Adipocyte (in vitro differentiated cells): ENCODE measurements at regions not wholly inside any gene's neighbourhood (a gene's known extent, or its start where the extent isn't known, plus 50 kb on each side); places are given as distances from the start of the nearest gene placed in this dataset.
"Not testable (repeated sequence)": the region's sequence is repeated elsewhere in the genome, so short reads cannot be mapped to it uniquely, and the experiment has no call there.

ENCODE experiments used
- DNase-seq: peaks from one replicate; pipeline ENCODE4 v3.0.0-alpha.2; 2015; ENCODE audit warnings: low read depth
- H3K27me3 ChIP-seq: replicated peaks from 2 replicates; pipeline ENCODE4 v1.7.0; 2013; ENCODE audit warnings: mild to moderate bottlenecking, low read length, moderate library complexity; ENCODE audit not compliant: control insufficient read depth, insufficient read depth
- H3K36me3 ChIP-seq: 2 replicates; pipeline ENCODE4 v1.7.0; 2013; ENCODE audit warnings: low read length, mild to moderate bottlenecking, moderate library complexity; ENCODE audit not compliant: control insufficient read depth, insufficient read depth, severe bottlenecking
- H3K4me1 ChIP-seq: 2 replicates; pipeline ENCODE4 v1.7.0; 2013; ENCODE audit warnings: mild to moderate bottlenecking, low read length, moderate library complexity; ENCODE audit not compliant: control insufficient read depth, insufficient read depth
- H3K4me3 ChIP-seq: 2 replicates; pipeline ENCODE4 v1.7.0; 2013; ENCODE audit warnings: mild to moderate bottlenecking, low read length, moderate library complexity
- H3K9ac ChIP-seq: 2 replicates; pipeline ENCODE4 v1.7.0; 2013; ENCODE audit warnings: mild to moderate bottlenecking, low read length, moderate library complexity
- H3K9me3 ChIP-seq: 2 replicates; pipeline ENCODE4 v1.7.0; 2013; ENCODE audit warnings: mild to moderate bottlenecking, low read length, moderate library complexity; ENCODE audit not compliant: control insufficient read depth

DNA sequence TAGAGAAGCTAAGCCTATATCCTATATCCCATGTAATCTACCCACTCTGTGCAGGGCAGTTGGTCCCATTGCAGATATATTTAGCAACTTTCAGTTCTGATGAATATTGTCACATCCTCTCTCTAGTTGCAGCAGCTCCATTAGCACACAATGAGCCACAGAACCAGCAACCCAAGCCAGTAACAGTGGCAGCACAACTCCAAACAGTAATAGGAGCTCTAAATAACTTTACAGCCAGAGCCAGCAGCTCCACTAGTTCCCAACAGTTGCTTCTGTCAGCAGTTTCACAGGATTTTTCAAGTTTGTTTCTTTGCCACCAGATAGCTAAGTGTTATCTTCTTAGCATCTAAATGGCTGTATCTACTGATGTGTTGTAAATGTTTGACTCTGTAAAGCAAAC is 490.8 kb downstream of the HTR1B start:
- Histone ChIP-seq H3K27me3 (no peaks in the 10 kb centered on the region), H3K36me3 (no peaks in the 10 kb centered on the region), H3K4me1 (no peaks in the 10 kb centered on the region), H3K9ac (no peak overlapping the region), H3K4me3 (no peak overlapping the region), H3K9me3 (no peaks in the 10 kb centered on the region)
- no peak for DNase-seq

DNA sequence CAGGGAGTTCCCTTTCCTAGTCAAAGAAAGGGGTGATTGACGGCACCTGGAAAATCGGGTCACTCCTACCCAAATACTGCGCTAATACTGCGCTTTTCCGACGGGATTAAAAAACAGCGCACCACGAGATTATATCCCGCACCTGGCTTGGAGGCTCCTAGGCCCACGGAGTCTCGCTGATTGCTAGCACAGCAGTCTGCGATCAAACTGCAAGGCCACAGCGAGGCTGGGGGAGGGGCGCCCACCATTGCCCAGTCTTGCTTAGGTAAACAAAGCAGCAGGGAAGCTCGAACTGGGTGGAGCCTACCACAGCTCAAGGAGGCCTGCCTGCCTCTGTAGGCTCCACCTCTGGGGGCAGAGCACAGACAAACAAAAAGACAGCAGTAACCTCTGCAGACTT is 504.1 kb downstream of the HTR1B start:
- H3K4me3 ChIP-seq, H3K9ac ChIP-seq, DNase-seq, H3K4me1 ChIP-seq, H3K27me3 ChIP-seq, H3K36me3 ChIP-seq, H3K9me3 ChIP-seq: not testable (repeated sequence)

DNA sequence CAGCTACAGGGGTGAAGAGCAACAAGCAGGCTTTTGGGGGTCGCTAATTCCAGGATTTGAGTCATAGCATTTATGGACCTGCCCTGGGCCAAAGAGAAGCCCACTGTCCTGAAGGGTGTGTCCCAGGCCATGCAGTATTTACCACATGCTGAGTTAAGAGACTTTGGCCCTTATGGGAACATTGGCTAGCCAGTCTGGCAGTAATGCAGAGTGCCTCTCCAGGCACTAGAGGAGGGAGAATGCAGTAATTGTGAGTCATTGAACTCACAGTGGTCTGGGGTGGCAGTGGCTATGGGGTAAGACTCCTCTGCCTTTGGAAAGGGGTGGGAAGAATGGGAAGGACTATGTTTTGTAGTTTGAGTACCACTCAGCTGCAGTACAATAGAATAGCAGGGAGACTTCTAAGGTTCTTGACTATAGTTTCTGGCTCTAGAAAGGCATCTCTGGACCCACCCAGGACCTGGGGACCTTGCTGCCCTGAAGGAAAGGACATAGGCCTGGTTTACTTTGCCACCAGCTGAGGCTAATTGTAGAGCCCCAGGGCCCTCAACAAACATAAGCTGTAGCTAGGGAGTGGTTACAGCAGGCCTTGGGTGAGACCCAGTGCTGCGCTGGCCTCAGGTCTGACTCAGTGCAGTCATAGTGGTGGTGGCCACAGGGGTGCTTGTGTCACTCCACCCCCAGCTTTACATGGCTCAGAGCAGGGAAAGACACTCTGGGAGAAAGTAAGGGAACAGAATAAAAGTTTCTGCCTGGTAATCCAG is 520.9 kb downstream of the HTR1B start:
- Histone ChIP-seq H3K9me3 (peaks cover 4% of the 10 kb centered on the region), H3K27me3 (no peaks in the 10 kb centered on the region)

DNA sequence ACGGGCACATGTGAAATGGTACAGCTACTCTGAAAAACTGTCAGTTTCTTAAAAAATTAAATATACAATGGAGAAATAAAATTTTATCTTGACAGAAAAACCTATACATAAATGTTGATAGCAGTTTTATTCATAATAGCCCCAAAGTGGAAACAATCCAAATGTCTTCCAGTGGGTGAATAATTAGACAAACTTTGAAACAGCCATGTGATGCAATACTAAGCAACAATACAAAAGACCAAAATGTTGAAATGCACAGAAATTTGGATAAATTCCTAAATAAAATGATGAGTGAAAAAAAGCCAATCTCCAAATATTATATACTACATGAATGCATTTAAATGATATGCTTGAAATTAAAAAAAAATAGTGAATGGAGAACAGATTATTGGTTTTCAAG is 523.1 kb downstream of the HTR1B start:
- no peaks in the 10 kb centered on the region for H3K27me3 ChIP-seq
- H3K4me3 ChIP-seq: no peak overlapping the region
- peak; percentile 65 for DNase-seq
- H3K4me1 ChIP-seq: peaks cover 4% of the 10 kb centered on the region
- H3K9me3 ChIP-seq: peaks cover 4% of the 10 kb centered on the region
- H3K9ac ChIP-seq: no peak overlapping the region
- no peaks in the 10 kb centered on the region for H3K36me3 ChIP-seq

More for the DNA sequence above, 520.9 kb downstream of the HTR1B start:
- no peak overlapping the region for H3K4me3 ChIP-seq
- H3K36me3 ChIP-seq: no peaks in the 10 kb centered on the region
- H3K9ac ChIP-seq: no peak overlapping the region
- peaks cover 4% of the 10 kb centered on the region for H3K4me1 ChIP-seq
- no peak for DNase-seq

DNA sequence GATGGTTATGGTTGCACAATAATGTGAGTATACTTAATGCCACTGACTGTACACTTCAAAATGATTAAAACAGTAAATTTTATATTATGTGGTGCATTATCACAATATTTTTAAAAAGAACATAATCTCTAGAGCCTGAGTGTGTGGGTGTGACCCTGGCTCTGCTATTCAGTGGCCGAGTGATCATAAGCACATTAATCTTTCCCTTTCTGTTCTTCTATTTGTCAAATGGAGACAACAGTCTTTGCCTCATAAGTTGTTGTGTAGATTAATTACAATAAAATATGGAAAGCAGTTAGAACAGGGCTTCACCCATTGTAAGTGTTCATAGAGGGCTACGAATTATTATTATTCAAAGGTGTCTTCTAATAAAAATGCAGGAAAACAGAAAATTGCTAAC is 548.6 kb downstream of the HTR1B start:
- Histone ChIP-seq H3K4me3 (no peak overlapping the region), H3K9ac (no peak overlapping the region)

DNA sequence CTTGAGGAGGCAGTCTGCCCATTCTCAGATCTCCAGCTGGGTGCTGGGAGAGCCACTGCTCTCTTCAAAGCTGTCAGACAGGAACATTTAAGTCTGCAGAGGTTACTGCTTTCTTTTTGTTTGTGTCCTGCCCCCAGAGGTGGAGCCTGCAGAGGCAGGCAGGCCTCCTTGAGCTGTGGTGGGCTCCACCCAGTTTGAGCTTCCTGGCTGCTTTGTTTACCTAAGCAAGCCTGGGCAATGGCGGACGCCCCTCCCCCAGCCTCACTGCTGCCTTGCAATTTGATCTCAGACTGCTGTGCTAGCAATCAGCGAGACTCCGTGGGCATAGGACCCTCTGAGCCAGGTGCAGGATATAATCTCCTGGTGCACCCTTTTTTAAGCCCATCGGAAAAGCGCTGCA is 557.8 kb downstream of the HTR1B start:
- not testable (repeated sequence) for H3K9ac ChIP-seq, DNase-seq, H3K27me3 ChIP-seq

More for the DNA sequence above, 548.6 kb downstream of the HTR1B start:
- H3K4me1 ChIP-seq: no peaks in the 10 kb centered on the region
- H3K9me3 ChIP-seq: no peaks in the 10 kb centered on the region
- no peaks in the 10 kb centered on the region for H3K36me3 ChIP-seq
- no peak for DNase-seq
- no peaks in the 10 kb centered on the region for H3K27me3 ChIP-seq

DNA sequence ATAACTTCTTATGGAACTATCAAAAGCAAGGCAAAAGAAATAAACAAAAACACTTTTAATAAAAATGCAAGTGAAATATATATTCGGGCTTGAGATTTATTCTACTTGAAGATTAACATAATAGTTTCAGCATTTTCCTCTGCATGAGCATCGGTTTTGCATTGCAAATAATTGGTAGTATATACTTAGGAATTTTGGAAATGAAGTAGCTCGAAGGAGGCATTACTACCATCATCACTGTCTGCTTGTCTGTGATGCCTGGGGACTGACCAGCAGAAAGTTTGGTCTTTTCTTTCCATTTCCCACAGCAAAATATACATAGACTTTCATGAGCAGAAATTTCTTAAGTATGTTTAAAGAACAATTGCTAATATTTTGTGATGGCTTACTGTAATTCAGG is 570.7 kb downstream of the HTR1B start:
- Histone ChIP-seq H3K27me3 (no peaks in the 10 kb centered on the region), H3K9me3 (peaks cover 5% of the 10 kb centered on the region), H3K36me3 (no peaks in the 10 kb centered on the region), H3K9ac (no peak overlapping the region), H3K4me3 (no peak overlapping the region), H3K4me1 (no peaks in the 10 kb centered on the region)
- no peak for DNase-seq

More for the DNA sequence above, 557.8 kb downstream of the HTR1B start:
- not testable (repeated sequence) for H3K4me1 ChIP-seq, H3K36me3 ChIP-seq, H3K9me3 ChIP-seq, H3K4me3 ChIP-seq

DNA sequence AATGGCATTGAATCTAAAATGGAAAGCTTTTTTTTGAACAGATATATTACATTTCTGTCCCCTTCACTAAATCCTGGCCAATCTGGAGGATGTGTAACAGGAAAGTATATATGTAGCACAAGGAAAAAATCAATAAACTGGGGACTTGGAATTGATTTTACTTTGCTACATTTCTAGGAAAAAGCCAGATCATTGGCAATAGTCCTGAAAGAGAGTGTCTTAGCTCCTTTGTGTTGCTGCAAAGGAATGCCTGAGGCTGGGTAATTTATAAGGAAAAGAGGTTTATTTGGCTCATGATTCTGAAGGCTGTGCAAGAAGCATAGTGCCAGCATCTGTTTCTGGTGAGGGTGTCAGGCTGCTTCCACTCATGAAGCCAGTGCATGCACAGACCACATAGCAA is 574.9 kb downstream of the HTR1B start:
- H3K9me3 ChIP-seq: no peaks in the 10 kb centered on the region
- H3K4me1 ChIP-seq: peaks cover 17% of the 10 kb centered on the region
- no peaks in the 10 kb centered on the region for H3K27me3 ChIP-seq
- no peaks in the 10 kb centered on the region for H3K36me3 ChIP-seq
- no peak for DNase-seq
- H3K9ac ChIP-seq: no peak overlapping the region
- H3K4me3 ChIP-seq: no peak overlapping the region

DNA sequence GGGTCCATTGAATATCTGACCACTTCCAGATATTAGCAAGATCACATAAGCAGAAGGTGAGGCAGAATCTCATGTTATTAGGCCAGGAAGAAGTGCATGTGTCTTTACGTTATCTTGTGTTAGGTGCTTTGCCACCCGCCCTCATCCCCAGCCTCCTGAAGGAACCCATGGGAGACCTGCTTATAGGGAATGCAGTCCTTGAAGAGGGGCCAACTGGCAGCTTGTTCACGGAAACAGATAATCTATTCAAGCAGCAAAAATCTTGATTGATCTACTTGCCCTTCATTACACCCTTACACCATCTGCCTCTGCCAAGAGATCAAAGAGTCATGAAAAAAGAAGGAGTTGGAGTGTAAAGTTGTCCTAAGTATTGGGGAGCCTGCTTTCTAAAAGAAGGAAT is 576.4 kb downstream of the HTR1B start:
- no peak for DNase-seq
- H3K9me3 ChIP-seq: no peaks in the 10 kb centered on the region
- H3K4me3 ChIP-seq: no peak overlapping the region
- H3K36me3 ChIP-seq: no peaks in the 10 kb centered on the region
- no peaks in the 10 kb centered on the region for H3K27me3 ChIP-seq
- peaks cover 17% of the 10 kb centered on the region for H3K4me1 ChIP-seq
- H3K9ac ChIP-seq: no peak overlapping the region

DNA sequence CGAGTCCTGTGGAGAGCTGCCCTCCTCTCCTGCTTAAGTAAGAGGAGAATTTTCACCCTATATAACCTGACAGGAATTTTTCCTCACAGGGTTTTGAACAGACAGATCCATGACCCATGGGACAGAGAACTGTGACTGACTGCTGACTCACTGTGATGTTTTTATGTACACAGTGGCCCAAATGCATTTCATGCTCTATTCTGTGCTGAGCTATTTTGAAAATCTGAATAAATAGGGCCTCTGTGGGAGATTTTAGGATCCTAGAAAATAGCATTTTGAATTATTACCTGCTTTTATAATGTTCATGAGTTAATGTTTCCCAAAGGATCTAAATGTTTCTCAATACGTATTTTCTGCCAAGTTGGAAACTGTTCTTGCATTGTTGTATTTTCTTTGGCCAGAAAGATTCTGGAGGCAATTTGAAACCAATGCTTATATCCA is 577.4 kb downstream of the HTR1B start:
- no peaks in the 10 kb centered on the region for H3K27me3 ChIP-seq
- no peak overlapping the region for H3K4me3 ChIP-seq
- peak overlapping the region; percentile 11 for H3K9ac ChIP-seq
- H3K36me3 ChIP-seq: no peaks in the 10 kb centered on the region
- peaks cover 2% of the 10 kb centered on the region for H3K9me3 ChIP-seq
- peaks cover 17% of the 10 kb centered on the region for H3K4me1 ChIP-seq
- peak; percentile 55 for DNase-seq

DNA sequence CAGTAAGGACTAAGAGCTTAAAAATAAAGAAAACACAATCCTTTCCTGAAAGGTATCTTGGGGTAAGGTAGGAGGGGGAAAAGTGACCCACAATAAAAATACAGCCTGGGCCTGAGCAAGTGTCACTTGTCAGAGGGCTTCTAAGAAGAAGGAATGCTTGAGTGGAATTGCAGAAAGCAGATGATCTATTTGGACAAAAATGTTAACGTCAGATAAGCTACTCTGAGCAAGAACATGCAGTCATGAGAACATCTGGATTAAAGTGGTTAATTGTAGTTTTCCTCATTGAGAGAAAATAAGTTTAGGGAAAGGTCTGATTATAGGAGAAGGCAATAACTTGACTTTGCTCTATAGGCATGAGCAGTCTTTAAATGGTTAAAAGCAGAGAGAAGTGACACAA is 581.9 kb downstream of the HTR1B start:
- no peak overlapping the region for H3K4me3 ChIP-seq
- peaks cover 12% of the 10 kb centered on the region for H3K4me1 ChIP-seq
- peak; percentile 13 for DNase-seq
- peaks cover 4% of the 10 kb centered on the region for H3K9me3 ChIP-seq
- H3K36me3 ChIP-seq: no peaks in the 10 kb centered on the region
- H3K27me3 ChIP-seq: no peaks in the 10 kb centered on the region
- no peak overlapping the region for H3K9ac ChIP-seq
